ENCODE measurements at regions not wholly inside any gene's neighbourhood (a gene's known extent, or its start where the extent isn't known, plus 50 kb on each side); places are given as distances from the start of the nearest gene placed in this dataset.

DNA sequence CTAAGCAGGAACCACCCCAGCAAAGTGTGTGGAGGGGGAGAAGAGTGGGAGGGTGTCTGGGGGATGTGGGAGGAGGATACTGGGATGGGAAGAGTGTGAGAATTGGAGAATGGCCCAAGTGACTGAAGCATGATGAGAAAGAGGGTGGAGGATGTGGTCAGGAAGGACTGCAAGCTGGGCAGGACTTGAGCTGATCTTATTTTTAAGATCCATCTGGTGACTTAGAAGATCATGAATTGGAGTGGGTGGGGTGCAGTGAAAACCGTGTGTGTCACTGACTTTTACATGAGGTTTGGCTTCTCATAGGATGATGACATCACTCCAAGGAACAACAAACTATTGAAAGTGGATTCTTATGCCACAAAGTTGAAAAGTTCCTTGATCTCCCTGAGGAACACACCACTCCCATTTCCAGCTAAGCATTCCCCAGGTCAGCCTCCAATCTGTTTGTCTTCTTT, 287.5 kb downstream of the GALC start (continued):
- TF ChIP-seq, protein P1, sequence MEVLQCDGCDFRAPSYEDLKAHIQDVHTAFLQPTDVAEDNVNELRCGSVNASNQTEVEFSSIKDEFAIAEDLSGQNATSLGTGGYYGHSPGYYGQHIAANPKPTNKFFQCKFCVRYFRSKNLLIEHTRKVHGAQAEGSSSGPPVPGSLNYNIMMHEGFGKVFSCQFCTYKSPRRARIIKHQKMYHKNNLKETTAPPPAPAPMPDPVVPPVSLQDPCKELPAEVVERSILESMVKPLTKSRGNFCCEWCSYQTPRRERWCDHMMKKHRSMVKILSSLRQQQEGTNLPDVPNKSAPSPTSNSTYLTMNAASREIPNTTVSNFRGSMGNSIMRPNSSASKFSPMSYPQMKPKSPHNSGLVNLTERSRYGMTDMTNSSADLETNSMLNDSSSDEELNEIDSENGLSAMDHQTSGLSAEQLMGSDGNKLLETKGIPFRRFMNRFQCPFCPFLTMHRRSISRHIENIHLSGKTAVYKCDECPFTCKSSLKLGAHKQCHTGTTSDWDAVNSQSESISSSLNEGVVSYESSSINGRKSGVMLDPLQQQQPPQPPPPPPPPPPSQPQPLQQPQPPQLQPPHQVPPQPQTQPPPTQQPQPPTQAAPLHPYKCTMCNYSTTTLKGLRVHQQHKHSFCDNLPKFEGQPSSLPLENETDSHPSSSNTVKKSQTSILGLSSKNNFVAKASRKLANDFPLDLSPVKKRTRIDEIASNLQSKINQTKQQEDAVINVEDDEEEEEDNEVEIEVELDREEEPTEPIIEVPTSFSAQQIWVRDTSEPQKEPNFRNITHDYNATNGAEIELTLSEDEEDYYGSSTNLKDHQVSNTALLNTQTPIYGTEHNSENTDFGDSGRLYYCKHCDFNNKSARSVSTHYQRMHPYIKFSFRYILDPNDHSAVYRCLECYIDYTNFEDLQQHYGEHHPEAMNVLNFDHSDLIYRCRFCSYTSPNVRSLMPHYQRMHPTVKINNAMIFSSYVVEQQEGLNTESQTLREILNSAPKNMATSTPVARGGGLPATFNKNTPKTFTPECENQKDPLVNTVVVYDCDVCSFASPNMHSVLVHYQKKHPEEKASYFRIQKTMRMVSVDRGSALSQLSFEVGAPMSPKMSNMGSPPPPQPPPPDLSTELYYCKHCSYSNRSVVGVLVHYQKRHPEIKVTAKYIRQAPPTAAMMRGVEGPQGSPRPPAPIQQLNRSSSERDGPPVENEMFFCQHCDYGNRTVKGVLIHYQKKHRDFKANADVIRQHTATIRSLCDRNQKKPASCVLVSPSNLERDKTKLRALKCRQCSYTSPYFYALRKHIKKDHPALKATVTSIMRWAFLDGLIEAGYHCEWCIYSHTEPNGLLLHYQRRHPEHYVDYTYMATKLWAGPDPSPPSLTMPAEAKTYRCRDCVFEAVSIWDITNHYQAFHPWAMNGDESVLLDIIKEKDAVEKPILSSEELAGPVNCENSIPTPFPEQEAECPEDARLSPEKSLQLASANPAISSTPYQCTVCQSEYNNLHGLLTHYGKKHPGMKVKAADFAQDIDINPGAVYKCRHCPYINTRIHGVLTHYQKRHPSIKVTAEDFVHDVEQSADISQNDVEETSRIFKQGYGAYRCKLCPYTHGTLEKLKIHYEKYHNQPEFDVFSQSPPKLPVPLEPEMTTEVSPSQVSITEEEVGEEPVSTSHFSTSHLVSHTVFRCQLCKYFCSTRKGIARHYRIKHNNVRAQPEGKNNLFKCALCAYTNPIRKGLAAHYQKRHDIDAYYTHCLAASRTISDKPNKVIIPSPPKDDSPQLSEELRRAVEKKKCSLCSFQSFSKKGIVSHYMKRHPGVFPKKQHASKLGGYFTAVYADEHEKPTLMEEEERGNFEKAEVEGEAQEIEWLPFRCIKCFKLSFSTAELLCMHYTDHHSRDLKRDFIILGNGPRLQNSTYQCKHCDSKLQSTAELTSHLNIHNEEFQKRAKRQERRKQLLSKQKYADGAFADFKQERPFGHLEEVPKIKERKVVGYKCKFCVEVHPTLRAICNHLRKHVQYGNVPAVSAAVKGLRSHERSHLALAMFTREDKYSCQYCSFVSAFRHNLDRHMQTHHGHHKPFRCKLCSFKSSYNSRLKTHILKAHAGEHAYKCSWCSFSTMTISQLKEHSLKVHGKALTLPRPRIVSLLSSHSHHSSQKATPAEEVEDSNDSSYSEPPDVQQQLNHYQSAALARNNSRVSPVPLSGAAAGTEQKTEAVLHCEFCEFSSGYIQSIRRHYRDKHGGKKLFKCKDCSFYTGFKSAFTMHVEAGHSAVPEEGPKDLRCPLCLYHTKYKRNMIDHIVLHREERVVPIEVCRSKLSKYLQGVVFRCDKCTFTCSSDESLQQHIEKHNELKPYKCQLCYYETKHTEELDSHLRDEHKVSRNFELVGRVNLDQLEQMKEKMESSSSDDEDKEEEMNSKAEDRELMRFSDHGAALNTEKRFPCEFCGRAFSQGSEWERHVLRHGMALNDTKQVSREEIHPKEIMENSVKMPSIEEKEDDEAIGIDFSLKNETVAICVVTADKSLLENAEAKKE (CRISPR knock-in tag; IDR thresholded peaks at IDR 0.05) = no peak
- no peak for TF ChIP-seq JUNB (IDR thresholded peaks at IDR 0.05; ENCODE audit: unreplicated experiment)
- TF ChIP-seq STAT1 (IDR thresholded peaks at IDR 0.05; ENCODE audit: unreplicated experiment) = no peak
- TF ChIP-seq, protein P2, sequence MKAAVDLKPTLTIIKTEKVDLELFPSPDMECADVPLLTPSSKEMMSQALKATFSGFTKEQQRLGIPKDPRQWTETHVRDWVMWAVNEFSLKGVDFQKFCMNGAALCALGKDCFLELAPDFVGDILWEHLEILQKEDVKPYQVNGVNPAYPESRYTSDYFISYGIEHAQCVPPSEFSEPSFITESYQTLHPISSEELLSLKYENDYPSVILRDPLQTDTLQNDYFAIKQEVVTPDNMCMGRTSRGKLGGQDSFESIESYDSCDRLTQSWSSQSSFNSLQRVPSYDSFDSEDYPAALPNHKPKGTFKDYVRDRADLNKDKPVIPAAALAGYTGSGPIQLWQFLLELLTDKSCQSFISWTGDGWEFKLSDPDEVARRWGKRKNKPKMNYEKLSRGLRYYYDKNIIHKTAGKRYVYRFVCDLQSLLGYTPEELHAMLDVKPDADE (IDR thresholded peaks at IDR 0.05) = no peak
- TF ChIP-seq, protein P3, sequence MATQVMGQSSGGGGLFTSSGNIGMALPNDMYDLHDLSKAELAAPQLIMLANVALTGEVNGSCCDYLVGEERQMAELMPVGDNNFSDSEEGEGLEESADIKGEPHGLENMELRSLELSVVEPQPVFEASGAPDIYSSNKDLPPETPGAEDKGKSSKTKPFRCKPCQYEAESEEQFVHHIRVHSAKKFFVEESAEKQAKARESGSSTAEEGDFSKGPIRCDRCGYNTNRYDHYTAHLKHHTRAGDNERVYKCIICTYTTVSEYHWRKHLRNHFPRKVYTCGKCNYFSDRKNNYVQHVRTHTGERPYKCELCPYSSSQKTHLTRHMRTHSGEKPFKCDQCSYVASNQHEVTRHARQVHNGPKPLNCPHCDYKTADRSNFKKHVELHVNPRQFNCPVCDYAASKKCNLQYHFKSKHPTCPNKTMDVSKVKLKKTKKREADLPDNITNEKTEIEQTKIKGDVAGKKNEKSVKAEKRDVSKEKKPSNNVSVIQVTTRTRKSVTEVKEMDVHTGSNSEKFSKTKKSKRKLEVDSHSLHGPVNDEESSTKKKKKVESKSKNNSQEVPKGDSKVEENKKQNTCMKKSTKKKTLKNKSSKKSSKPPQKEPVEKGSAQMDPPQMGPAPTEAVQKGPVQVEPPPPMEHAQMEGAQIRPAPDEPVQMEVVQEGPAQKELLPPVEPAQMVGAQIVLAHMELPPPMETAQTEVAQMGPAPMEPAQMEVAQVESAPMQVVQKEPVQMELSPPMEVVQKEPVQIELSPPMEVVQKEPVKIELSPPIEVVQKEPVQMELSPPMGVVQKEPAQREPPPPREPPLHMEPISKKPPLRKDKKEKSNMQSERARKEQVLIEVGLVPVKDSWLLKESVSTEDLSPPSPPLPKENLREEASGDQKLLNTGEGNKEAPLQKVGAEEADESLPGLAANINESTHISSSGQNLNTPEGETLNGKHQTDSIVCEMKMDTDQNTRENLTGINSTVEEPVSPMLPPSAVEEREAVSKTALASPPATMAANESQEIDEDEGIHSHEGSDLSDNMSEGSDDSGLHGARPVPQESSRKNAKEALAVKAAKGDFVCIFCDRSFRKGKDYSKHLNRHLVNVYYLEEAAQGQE (IDR thresholded peaks at IDR 0.05; ENCODE audit: unreplicated experiment) = no peak

Measured in GM23338 (cell line).